Left ventricle myocardium superior (tissue), 1 donor: ENCODE measurements at regions not wholly inside any gene's neighbourhood (a gene's known extent, or its start where the extent isn't known, plus 50 kb on each side); places are given as distances from the start of the nearest gene placed in this dataset.
"Not testable (repeated sequence)": the region's sequence is repeated elsewhere in the genome, so short reads cannot be mapped to it uniquely, and the experiment has no call there.

ENCODE experiments used
- ATAC-seq: fragments of 200-7000 bp; cut with Tn5 transposase; one replicate; pipeline ENCODE4 v1.9.1; 2020; ENCODE audit warnings: mild to moderate bottlenecking, moderate library complexity
- DNase-seq: peaks from one replicate; pipeline ENCODE4 v3.0.0-alpha.2; 2020
- intact Hi-C: fragments of 100-400 bp; cut with micrococcal nuclease; formaldehyde crosslinking; loops from one replicate; pipeline ENCODE4 v1.11.0; 2022
- donor health status: DM: no; HTN: yes; CAD: no; lungs with severe emphysema.

- intact Hi-C loops = no loop called here
- DNase-seq (no peak), ATAC-seq (no peak)
These were observed 197.5 kb downstream of the ZC3H11B start for GRCh38 chr1:219415433-219415832.

GRCh38 chr1:219414250-219414649, 198.7 kb downstream of the ZC3H11B start:
- DNase-seq (no peak), ATAC-seq (no peak)
- intact Hi-C loops = no loop called here

GRCh38 chr1:219413536-219413935, 199.4 kb downstream of the ZC3H11B start:
- intact Hi-C loops = no loop called here
- DNase-seq (peak; percentile 43), ATAC-seq (peak; percentile 78)

- DNase-seq = no peak
- intact Hi-C loops = no loop called here
These were observed 200.1 kb downstream of the ZC3H11B start for GRCh38 chr1:219412772-219413171.

DNA sequence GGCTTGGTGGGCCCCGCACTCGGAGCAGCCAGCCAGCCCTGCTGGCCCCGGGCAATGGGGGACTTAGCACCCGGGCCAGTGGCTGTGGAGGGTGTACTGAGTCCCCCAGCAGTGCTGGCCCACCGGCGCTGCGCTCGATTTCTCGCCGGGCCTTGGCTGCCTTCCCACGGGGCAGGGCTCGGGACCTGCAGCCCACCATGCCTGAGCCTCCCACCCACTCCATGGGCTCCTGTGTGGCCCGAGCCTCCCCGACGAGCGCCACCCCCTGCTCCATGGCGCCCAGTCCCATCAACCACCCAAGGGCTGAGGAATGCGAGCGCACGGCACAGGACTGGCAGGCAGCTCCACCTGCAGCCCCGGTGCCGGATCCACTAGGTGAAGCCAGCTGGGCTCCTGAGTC, 202.2 kb downstream of the ZC3H11B start:
- DNase-seq, ATAC-seq, intact Hi-C loops: not testable (repeated sequence)

More at GRCh38 chr1:219412772-219413171, 200.1 kb downstream of the ZC3H11B start:
- no peak for ATAC-seq

- DNase-seq (no peak), ATAC-seq (peak; percentile 35)
- intact Hi-C loops = no loop called here
These were observed 207.2 kb downstream of the ZC3H11B start for GRCh38 chr1:219405531-219406331.

DNA sequence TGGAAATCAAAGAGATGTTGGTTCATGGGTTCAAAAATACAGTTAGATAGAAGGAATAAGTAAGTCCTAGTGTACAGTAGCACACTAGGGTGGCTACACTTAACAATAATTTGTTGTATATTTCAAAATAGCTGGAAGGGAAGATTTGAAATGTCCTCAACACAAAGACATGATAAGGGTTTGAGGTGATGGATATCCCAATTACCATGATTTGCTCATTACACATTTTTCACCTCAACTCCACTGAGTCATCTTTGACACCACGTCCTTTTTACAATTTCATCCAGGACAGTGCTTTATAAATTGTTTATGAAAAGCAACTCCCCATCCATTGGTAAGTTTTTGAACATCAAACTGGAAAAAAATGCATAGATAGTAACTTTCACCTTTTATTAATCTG, 208.3 kb downstream of the ZC3H11B start:
- ATAC-seq (no peak), DNase-seq (no peak)
- intact Hi-C loops = no loop called here

GRCh38 chr1:219402925-219403324, 210.0 kb downstream of the ZC3H11B start:
- DNase-seq = no peak
- no peak for ATAC-seq
- intact Hi-C loops = no loop called here

- ATAC-seq (no peak), DNase-seq (no peak)
- intact Hi-C loops = no loop called here
These were observed 210.9 kb downstream of the ZC3H11B start for GRCh38 chr1:219401724-219402625.

- DNase-seq (no peak), ATAC-seq (peak; percentile 9)
- intact Hi-C loops = no loop called here
These were observed 213.5 kb downstream of the ZC3H11B start for GRCh38 chr1:219399446-219399845.

- intact Hi-C loops = no loop called here
- peak; percentile 57 for DNase-seq
- peak; percentile 98 for ATAC-seq
These were observed 214.0 kb downstream of the ZC3H11B start for GRCh38 chr1:219398815-219399396.

- intact Hi-C loops = no loop called here
- ATAC-seq = peak; percentile 53
- no peak for DNase-seq
These were observed 215.4 kb downstream of the ZC3H11B start for GRCh38 chr1:219397511-219397910.

DNA sequence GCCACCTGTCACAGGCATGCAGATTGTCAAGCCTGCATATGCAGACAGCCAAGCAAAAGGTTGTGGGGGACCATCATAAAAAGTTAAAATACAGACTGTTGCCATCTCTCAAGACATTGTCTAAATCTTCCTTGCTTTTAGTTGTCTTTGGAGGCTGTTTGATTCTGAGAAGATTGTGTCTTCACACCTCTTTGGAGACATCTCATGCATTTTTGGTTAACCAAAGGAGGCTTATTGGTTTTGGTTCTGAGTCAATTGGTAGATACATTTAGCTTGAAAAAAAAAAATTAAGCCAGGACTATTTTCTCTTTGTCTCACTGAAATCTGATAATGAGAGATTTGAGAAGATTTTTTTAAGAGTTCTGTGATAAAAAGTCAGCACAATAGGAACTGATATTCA, 217.6 kb downstream of the LYPLAL1 start:
- DNase-seq = no peak
- ATAC-seq = no peak
- intact Hi-C loops = no loop called here

DNA sequence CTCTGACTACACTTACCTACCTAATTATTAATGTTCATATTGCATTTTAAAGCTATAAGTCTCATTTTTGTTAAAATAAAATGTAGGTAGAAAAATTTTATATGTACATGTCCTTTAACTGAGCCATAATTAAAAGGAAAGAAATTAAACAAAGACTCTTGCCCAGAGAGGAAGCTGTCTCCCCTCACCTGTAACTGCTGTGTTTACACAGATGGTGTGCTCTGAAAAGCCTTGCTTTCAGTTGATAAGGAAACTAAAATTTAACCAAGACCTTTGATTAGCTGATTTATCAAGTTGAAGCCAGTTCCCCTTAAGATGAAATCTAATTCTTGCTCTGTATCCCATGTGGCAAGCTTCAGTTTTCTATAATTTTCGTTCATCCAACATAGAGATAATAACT, 213.5 kb downstream of the LYPLAL1 start:
- no peak for DNase-seq
- intact Hi-C loops = no loop called here
- ATAC-seq = no peak

GRCh38 chr1:219385787-219386427, 212.2 kb downstream of the LYPLAL1 start:
- ATAC-seq (peak; percentile 78), DNase-seq (peak; percentile 34)
- intact Hi-C loops = no loop called here

- intact Hi-C loops = no loop called here
- ATAC-seq (no peak), DNase-seq (no peak)
These were observed 209.6 kb downstream of the LYPLAL1 start for GRCh38 chr1:219383281-219383680.

DNA sequence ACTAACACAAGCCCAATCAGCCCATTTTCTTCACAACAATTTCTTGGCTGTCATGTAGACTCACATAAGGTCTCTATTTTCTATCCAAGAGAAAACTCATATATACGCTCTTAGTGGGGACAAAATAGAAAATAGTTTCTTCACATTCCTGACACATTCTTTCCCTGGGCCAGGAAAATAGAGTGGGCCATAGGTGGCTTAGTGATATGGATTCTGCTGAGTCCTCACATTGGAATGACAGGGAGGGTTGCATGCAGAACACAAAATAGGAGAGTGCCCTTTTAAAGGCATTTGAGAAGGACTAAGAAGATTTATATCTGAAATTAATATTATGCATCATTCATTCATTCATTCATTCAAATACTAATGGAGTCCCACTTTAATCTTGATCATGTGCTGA, 207.7 kb downstream of the LYPLAL1 start:
- DNase-seq = no peak
- ATAC-seq = no peak
- intact Hi-C loops = no loop called here

DNA sequence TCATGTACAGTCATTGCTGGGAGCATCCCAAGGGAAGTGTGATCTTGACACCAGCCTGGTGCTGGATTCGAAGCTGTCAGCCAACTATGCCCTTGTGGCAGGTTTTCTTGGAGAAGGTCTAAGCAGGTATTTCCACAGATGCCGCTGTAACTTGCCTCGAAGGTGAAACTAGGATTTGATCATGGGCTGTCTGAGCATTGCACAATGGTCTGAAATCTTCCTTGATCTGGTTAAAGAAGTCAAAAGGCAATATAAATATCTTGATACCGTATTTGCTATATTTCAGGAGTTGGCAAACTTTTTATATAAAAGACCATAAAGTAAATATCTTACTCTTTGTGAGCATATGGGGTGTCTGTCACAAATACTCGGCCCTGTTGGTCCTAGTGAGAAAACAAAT, 206.8 kb downstream of the LYPLAL1 start:
- intact Hi-C loops = no loop called here
- no peak for DNase-seq
- ATAC-seq = no peak

- no peak for DNase-seq
- no peak for ATAC-seq
- intact Hi-C loops = no loop called here
These were observed 206.0 kb downstream of the LYPLAL1 start for GRCh38 chr1:219379691-219380090.
